ENCODE measurements at regions not wholly inside any gene's neighbourhood (a gene's known extent, or its start where the extent isn't known, plus 50 kb on each side); places are given as distances from the start of the nearest gene placed in this dataset.

DNA sequence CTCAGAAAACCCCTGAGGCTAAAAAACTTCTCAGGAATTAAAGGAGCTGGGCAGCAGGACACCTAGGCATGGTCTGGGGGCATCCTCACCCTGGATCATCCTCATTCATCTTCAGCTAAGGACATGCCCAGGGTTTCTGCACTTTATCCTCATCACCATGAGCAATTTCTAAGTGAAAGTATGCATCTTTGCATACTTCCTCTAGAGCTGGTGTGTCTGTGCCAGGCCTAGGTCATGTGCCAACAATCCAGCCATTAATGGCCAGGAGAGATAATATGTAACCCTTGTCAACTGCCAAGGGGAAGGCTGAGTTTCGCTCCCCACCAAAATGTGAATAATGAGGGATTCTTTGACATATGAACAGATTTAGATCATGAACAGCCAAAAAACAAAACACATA, 160.5 kb downstream of the KITLG start:
- Histone ChIP-seq H3K27me3 (replicated peaks; ENCODE audit: insufficient read depth, low read depth, low read length, poor library complexity) (no peaks in the 10 kb centered on the region), H3K9me3 (ENCODE audit: low read depth, low read length, poor library complexity, severe bottlenecking) (no peaks in the 10 kb centered on the region), H3K4me1 (ENCODE audit: insufficient read depth, low read length, poor library complexity, severe bottlenecking) (no peaks in the 10 kb centered on the region), H3K4me3 (ENCODE audit: low read depth, low read length, poor library complexity, severe bottlenecking) (no peak overlapping the region), H3K36me3 (ENCODE audit: insufficient read depth, low read length, poor library complexity, severe bottlenecking) (no peaks in the 10 kb centered on the region), H3K27ac (ENCODE audit: low read depth, low read length, poor library complexity, severe bottlenecking) (no peak overlapping the region)
- intact Hi-C loops (cut with micrococcal nuclease; ENCODE audit: unreplicated experiment) = no loop called here
- CTCF ChIA-PET = no interaction called here
- TF ChIP-seq EZH2 (IDR thresholded peaks at IDR 0.05; ENCODE audit: borderline replicate concordance, low read depth, low read length, poor library complexity, severe bottlenecking) = no peak
- TF ChIP-seq, protein P1, sequence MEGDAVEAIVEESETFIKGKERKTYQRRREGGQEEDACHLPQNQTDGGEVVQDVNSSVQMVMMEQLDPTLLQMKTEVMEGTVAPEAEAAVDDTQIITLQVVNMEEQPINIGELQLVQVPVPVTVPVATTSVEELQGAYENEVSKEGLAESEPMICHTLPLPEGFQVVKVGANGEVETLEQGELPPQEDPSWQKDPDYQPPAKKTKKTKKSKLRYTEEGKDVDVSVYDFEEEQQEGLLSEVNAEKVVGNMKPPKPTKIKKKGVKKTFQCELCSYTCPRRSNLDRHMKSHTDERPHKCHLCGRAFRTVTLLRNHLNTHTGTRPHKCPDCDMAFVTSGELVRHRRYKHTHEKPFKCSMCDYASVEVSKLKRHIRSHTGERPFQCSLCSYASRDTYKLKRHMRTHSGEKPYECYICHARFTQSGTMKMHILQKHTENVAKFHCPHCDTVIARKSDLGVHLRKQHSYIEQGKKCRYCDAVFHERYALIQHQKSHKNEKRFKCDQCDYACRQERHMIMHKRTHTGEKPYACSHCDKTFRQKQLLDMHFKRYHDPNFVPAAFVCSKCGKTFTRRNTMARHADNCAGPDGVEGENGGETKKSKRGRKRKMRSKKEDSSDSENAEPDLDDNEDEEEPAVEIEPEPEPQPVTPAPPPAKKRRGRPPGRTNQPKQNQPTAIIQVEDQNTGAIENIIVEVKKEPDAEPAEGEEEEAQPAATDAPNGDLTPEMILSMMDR (conservative IDR thresholded peaks at IDR 0.05; ENCODE audit: low read depth, low read length) = no peak
- no TSS peak for BruUV-seq (replicated peaks)
- POLR2A ChIA-PET (ENCODE audit: low non-redundant PET) = no interaction called here
- DNase-seq (ENCODE audit: low spot score) = no peak

DNA sequence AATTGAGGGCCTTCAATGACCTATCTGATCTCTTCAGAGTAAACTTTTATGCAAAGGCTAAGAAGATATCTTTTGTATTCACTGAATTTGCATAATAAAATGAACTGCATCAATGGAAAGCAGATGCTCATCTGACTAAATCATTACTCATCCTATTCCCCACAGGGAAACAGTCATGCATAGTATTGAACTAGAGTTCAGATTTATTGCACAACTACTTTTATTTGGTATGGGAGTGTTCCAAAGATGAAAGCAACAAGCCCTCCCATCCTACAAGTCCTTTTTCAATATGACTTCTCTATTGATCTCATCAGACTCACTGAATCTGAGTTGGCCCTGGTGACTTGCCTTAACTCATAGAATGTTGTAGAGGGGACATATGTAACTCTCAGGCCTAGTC, 159.8 kb downstream of the KITLG start:
- peak; percentile 69 for DNase-seq (ENCODE audit: low spot score)
- H3K27me3 ChIP-seq (replicated peaks; ENCODE audit: insufficient read depth, low read depth, low read length, poor library complexity) = no peaks in the 10 kb centered on the region
- no peak overlapping the region for H3K4me3 ChIP-seq (ENCODE audit: low read depth, low read length, poor library complexity, severe bottlenecking)
- intact Hi-C loops (cut with micrococcal nuclease; ENCODE audit: unreplicated experiment) = no loop called here
- H3K36me3 ChIP-seq (ENCODE audit: insufficient read depth, low read length, poor library complexity, severe bottlenecking) = no peaks in the 10 kb centered on the region
- ChIA-PET CTCF (no interaction called here), POLR2A (ENCODE audit: low non-redundant PET) (no interaction called here)
- BruUV-seq (replicated peaks) = no TSS peak
- no peak overlapping the region for H3K27ac ChIP-seq (ENCODE audit: low read depth, low read length, poor library complexity, severe bottlenecking)
- H3K4me1 ChIP-seq (ENCODE audit: insufficient read depth, low read length, poor library complexity, severe bottlenecking) = no peaks in the 10 kb centered on the region
- TF ChIP-seq, protein P1 (conservative IDR thresholded peaks at IDR 0.05; ENCODE audit: low read depth, low read length) = no peak
- no peak for TF ChIP-seq EZH2 (IDR thresholded peaks at IDR 0.05; ENCODE audit: borderline replicate concordance, low read depth, low read length, poor library complexity, severe bottlenecking)
- H3K9me3 ChIP-seq (ENCODE audit: low read depth, low read length, poor library complexity, severe bottlenecking) = no peaks in the 10 kb centered on the region

DNA sequence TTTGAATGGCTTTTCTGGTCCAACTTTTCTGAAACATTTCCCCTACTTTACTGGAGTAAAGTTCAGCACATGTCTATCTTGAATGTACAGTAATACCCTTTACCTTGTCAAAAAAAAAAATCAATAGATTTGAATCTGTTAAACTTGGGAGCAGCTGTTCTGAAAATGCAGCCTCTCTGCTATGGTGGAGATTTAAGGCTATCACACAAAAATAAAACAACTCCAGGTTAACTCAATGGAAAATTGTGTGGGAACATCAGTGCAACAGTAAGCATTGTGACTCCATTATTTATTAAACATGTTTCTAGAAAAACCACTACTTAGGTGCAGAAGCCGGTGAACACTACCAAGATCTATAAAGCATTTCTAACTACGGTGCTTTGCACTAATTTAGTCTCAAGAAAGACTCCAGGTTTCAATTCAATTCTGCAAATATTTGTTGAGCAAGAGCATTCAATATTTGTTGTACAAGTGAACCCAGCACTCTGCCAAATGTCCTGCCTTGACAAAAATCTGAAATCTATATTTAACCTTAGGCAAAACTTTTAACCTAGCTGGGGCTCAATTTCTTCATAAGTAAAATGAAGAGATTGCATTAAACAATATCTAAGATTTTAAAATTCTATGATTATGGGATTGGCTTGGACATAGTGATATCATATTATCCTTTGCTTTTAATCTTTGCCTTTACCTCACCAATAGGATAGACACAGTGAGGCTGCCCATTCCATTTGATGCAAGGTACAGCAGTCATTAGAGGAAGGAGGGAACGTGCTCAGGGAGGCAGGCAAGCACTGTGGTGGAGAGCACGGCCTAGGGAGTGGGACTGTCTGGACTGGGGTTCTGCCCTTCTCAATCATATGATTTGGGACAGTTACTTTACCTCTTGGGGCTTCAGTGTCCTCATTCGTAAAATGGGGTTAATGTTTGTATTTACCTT, 155.2 kb downstream of the KITLG start:
- POLR2A ChIA-PET (ENCODE audit: low non-redundant PET) = no interaction called here
- H3K36me3 ChIP-seq (ENCODE audit: insufficient read depth, low read length, poor library complexity, severe bottlenecking) = no peaks in the 10 kb centered on the region
- intact Hi-C loops (cut with micrococcal nuclease; ENCODE audit: unreplicated experiment) = no loop called here

More for the DNA sequence above, 155.2 kb downstream of the KITLG start:
- no peak for DNase-seq (ENCODE audit: low spot score)
- TF ChIP-seq EZH2 (IDR thresholded peaks at IDR 0.05; ENCODE audit: borderline replicate concordance, low read depth, low read length, poor library complexity, severe bottlenecking) = no peak
- TF ChIP-seq, protein P1 (conservative IDR thresholded peaks at IDR 0.05; ENCODE audit: low read depth, low read length) = no peak
- no TSS peak for BruUV-seq (replicated peaks)
- H3K27ac ChIP-seq (ENCODE audit: low read depth, low read length, poor library complexity, severe bottlenecking) = no peak overlapping the region
- no peaks in the 10 kb centered on the region for H3K27me3 ChIP-seq (replicated peaks; ENCODE audit: insufficient read depth, low read depth, low read length, poor library complexity)
- no peaks in the 10 kb centered on the region for H3K4me1 ChIP-seq (ENCODE audit: insufficient read depth, low read length, poor library complexity, severe bottlenecking)
- no peaks in the 10 kb centered on the region for H3K9me3 ChIP-seq (ENCODE audit: low read depth, low read length, poor library complexity, severe bottlenecking)
- no peak overlapping the region for H3K4me3 ChIP-seq (ENCODE audit: low read depth, low read length, poor library complexity, severe bottlenecking)
- CTCF ChIA-PET = no interaction called here

Data from A673 (cell line).